ENCODE measurements at regions not wholly inside any gene's neighbourhood (a gene's known extent, or its start where the extent isn't known, plus 50 kb on each side); places are given as distances from the start of the nearest gene placed in this dataset.

DNA sequence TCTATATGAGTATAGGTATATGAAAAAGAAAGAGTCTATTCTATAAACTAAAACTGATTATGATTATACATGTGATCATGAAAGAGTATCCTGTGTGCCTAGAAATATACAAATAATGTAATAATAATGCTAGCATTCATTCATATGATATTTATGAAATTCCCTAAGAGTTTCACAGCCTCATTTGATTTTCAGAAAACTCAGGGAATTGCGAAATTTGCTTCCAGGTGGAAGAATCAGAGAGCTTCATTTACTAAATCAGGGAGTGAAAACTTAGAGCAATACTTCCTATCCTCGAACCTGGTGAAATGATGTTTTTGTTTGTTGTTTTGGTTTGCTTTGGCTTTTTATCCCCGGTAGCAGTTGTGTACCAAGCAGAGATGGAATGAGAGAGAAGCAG lies 1105.7 kb upstream of the SLIT2 start:
- H3K4me1 Mint-ChIP-seq, result no peaks in the 10 kb centered on the region

DNA sequence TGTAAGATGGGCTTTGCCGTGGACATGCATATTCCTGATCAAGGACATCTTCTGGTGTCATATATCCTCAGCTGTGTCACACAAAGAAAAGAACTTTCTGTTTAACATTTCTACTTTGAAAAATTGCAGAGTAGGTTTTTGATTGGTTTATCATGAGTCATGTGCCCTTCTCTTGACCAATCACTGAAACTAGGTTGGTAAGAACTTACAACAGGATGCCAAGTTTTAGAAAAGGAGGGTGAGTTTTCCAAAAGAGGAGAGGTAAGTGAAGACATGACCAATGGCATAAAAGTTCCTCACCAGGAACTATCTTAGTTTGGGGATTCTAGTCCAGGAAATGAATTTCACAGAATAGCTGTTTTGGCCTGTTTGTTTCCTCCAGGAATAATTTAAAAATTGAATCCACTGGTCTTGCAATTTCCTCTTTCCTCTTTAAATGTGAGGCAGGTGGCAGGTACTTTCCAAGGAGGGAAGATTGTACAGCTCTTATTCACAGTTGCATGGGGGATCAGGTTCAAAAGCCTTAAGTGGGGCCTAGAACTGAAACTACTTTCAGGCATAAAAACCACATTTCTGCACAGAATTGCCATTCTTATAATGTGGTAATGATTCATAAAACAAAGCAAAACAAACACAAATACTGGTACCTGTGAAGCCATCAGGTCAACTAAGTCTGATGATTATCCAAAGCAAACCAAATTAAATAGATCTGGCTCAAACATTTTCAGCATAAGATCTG lies 1114.5 kb upstream of the LCORL start:
- H3K27me3 Mint-ChIP-seq (ENCODE audit: low read depth), result no peaks in the 10 kb centered on the region
- no peaks in the 10 kb centered on the region for H3K9me3 Mint-ChIP-seq
- no peaks in the 10 kb centered on the region for H3K4me1 Mint-ChIP-seq
- H3K36me3 Mint-ChIP-seq (ENCODE audit: low read depth), result no peaks in the 10 kb centered on the region
- no peak overlapping the region for H3K27ac Mint-ChIP-seq
- TF ChIP-seq, protein P1, sequence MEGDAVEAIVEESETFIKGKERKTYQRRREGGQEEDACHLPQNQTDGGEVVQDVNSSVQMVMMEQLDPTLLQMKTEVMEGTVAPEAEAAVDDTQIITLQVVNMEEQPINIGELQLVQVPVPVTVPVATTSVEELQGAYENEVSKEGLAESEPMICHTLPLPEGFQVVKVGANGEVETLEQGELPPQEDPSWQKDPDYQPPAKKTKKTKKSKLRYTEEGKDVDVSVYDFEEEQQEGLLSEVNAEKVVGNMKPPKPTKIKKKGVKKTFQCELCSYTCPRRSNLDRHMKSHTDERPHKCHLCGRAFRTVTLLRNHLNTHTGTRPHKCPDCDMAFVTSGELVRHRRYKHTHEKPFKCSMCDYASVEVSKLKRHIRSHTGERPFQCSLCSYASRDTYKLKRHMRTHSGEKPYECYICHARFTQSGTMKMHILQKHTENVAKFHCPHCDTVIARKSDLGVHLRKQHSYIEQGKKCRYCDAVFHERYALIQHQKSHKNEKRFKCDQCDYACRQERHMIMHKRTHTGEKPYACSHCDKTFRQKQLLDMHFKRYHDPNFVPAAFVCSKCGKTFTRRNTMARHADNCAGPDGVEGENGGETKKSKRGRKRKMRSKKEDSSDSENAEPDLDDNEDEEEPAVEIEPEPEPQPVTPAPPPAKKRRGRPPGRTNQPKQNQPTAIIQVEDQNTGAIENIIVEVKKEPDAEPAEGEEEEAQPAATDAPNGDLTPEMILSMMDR (IDR thresholded peaks at IDR 0.05; ENCODE audit: unreplicated experiment in 3 of 3), result no peak
- H3K4me3 Mint-ChIP-seq, result no peak overlapping the region

More for the DNA sequence above, 1105.7 kb upstream of the SLIT2 start:
- Mint-ChIP-seq H3K27ac (no peak overlapping the region), H3K9me3 (no peaks in the 10 kb centered on the region), H3K4me3 (no peak overlapping the region), H3K36me3 (ENCODE audit: low read depth) (no peaks in the 10 kb centered on the region), H3K27me3 (ENCODE audit: low read depth) (no peaks in the 10 kb centered on the region)
- TF ChIP-seq, protein P1 (IDR thresholded peaks at IDR 0.05; ENCODE audit: unreplicated experiment in 3 of 3), result no peak

DNA sequence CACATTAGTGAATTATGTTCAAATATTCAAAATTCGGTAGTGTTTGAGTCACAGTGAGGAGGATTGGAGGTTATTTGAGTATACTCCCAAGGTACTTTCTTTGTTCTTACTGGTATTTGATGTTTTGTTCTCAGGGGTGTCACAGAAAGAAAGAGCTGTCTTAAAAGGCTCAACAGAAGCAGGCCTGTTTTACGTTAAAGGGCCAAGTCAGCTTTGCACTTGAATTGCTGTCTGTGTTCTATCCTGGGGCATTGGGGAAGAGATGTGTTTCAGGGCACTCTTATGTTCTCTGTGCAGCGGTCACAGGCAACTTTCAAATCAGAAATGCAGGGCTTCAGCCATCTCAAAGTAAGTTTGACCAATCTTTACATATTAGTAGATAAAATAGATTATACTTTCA lies 1113.1 kb upstream of the LCORL start:
- no peaks in the 10 kb centered on the region for H3K27me3 Mint-ChIP-seq (ENCODE audit: low read depth)
- H3K9me3 Mint-ChIP-seq, result no peaks in the 10 kb centered on the region
- no peak overlapping the region for H3K27ac Mint-ChIP-seq
- TF ChIP-seq, protein P1 (IDR thresholded peaks at IDR 0.05; ENCODE audit: unreplicated experiment in 3 of 3), result no peak
- H3K36me3 Mint-ChIP-seq (ENCODE audit: low read depth), result no peaks in the 10 kb centered on the region
- no peaks in the 10 kb centered on the region for H3K4me1 Mint-ChIP-seq
- no peak overlapping the region for H3K4me3 Mint-ChIP-seq

DNA sequence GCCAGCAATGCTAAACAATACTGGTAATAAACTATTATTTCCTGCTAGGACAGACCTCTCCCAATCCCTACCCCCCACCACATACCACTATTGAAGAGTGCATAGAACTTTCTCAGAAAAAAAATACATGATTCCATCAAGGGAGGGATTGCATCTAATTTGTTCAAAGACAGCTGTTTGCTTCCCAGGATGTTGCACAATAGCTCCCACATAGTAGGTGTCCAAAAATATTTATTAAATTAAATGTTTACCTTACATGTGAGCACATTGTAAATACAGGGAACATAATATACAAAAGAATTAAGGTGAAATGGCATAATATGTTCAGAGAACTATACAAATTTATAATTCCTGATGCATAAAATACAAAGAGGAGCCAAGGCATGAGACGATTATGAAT lies 1111.8 kb upstream of the LCORL start:
- TF ChIP-seq, protein P1 (IDR thresholded peaks at IDR 0.05; ENCODE audit: unreplicated experiment in 3 of 3), result no peak
- H3K4me3 Mint-ChIP-seq, result no peak overlapping the region
- H3K9me3 Mint-ChIP-seq, result no peaks in the 10 kb centered on the region
- H3K27me3 Mint-ChIP-seq (ENCODE audit: low read depth), result no peaks in the 10 kb centered on the region
- no peaks in the 10 kb centered on the region for H3K36me3 Mint-ChIP-seq (ENCODE audit: low read depth)
- H3K27ac Mint-ChIP-seq, result no peak overlapping the region
- H3K4me1 Mint-ChIP-seq, result no peaks in the 10 kb centered on the region

DNA sequence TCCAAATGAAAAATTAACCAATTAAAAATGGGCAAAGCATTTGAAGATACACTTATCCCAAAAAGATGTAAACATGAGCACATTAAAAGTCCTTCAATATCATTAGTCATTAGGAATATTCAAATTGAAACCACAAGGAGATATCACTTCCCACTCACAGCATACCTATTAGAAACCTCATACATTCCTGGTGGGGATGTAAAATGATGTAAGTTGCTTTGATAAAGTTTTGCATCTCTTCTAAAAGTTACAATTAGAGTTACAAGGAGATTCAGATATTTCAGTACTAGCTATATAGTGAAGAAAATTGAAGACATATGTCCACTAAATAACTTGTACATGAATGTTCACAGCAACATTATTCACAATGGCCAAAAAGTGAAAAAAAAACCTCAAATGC lies 1109.3 kb upstream of the LCORL start:
- Mint-ChIP-seq H3K27me3 (ENCODE audit: low read depth) (no peaks in the 10 kb centered on the region), H3K4me3 (no peak overlapping the region), H3K4me1 (no peaks in the 10 kb centered on the region), H3K36me3 (ENCODE audit: low read depth) (no peaks in the 10 kb centered on the region), H3K27ac (no peak overlapping the region), H3K9me3 (no peaks in the 10 kb centered on the region)
- TF ChIP-seq, protein P1 (IDR thresholded peaks at IDR 0.05; ENCODE audit: unreplicated experiment in 3 of 3), result no peak

DNA sequence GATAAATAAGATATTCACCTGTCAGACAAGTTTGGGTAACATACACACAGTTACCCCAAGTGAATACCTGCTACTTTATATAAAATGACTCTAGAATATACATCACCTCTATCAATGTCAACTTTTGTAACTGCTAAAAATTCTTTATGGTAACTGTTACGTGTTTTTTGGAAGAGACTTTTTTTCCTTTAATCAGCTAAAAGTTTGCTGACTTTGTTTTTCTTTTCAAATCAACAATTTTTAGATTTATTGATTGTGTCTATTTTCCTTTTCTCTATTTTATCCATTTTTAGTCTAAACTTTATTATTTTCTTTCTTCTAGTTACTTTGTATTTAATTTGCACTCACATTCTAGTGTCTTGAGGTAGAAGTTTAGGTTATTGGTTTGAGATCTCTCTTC lies 1106.6 kb upstream of the LCORL start:
- Mint-ChIP-seq H3K36me3 (ENCODE audit: low read depth) (no peaks in the 10 kb centered on the region), H3K27ac (no peak overlapping the region), H3K4me1 (no peaks in the 10 kb centered on the region), H3K9me3 (no peaks in the 10 kb centered on the region), H3K27me3 (ENCODE audit: low read depth) (no peaks in the 10 kb centered on the region), H3K4me3 (no peak overlapping the region)
- TF ChIP-seq, protein P1 (IDR thresholded peaks at IDR 0.05; ENCODE audit: unreplicated experiment in 3 of 3), result no peak
